MG63 (cell line): ENCODE measurements at regions not wholly inside any gene's neighbourhood (a gene's known extent, or its start where the extent isn't known, plus 50 kb on each side); places are given as distances from the start of the nearest gene placed in this dataset.
A peak's percentile ranks its signal among the peaks of the same experiment; 100 is the strongest.

Experiments
- DNase-seq: peaks from one replicate; pipeline ENCODE4 v3.0.0-alpha.2; 2020
- H3K27me3 ChIP-seq: fragments of 250-450 bp; sonication (Bioruptor Pico); 2 replicates; pipeline ENCODE4 v1.5.1; 2020; ENCODE audit warnings: mild to moderate bottlenecking, moderate library complexity
- H3K36me3 ChIP-seq: fragments of 250-450 bp; sonication (Bioruptor Pico); 2 replicates; pipeline ENCODE4 v1.5.1; 2020; ENCODE audit warnings: mild to moderate bottlenecking, moderate library complexity
- H3K4me3 ChIP-seq: fragments of 250-450 bp; sonication (Bioruptor Pico); 2 replicates; pipeline ENCODE4 v1.5.1; 2020; ENCODE audit warnings: mild to moderate bottlenecking, moderate library complexity
- H3K9me3 ChIP-seq: fragments of 250-450 bp; sonication (Bioruptor Pico); 2 replicates; pipeline ENCODE4 v1.5.1; 2020; ENCODE audit warnings: mild to moderate bottlenecking, moderate library complexity

DNA sequence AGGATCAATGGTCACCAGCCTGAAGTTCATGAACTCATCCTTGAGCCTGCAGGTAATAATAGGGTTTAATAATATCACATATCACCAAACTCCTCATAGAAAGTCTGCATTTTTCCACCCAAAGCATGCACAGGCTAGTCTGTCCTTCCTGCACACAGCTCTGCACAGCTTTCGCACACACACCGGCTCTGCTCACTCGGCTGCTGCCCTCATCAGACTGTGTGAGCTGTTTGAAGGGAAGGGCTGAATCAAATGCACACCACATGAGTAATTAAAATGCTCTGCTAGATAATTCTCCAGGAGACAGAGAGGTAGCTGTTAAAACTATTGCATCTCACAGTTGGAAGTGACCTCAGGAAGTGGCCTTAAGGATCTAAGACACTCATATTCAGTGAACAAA is 108.4 kb upstream of the YPEL5 start:
- Histone ChIP-seq H3K36me3 (no peaks in the 10 kb centered on the region), H3K4me3 (no peak overlapping the region), H3K9me3 (no peaks in the 10 kb centered on the region), H3K27me3 (no peaks in the 10 kb centered on the region)
- DNase-seq = no peak

GRCh38 chr2:30039101-30039500 is 107.7 kb upstream of the YPEL5 start:
- Histone ChIP-seq H3K9me3 (no peaks in the 10 kb centered on the region), H3K4me3 (no peak overlapping the region), H3K27me3 (no peaks in the 10 kb centered on the region), H3K36me3 (no peaks in the 10 kb centered on the region)
- DNase-seq = no peak

DNA sequence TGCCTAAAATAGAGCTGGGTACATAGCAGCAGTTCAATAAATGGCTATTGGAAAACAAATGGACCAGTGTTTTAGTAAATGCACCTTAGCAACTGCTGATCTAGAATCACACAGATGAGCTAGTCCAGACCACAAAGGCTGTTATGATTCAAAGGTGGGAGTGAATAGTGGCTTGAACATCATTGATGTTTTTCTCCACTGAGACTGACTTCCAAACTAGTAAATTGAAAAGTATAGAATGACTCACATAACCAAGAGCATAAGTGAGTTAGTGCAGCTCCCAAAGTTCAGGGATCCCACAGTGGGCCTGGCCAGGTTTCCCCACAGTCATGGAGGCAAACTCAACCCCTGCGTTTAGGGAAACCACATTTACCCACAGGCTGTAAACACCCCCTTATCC is 106.7 kb upstream of the YPEL5 start:
- H3K36me3 ChIP-seq = no peaks in the 10 kb centered on the region
- no peak overlapping the region for H3K4me3 ChIP-seq
- H3K27me3 ChIP-seq = no peaks in the 10 kb centered on the region
- no peak for DNase-seq
- H3K9me3 ChIP-seq = no peaks in the 10 kb centered on the region

GRCh38 chr2:30041884-30042283 is 104.9 kb upstream of the YPEL5 start:
- Histone ChIP-seq H3K36me3 (no peaks in the 10 kb centered on the region), H3K4me3 (no peak overlapping the region), H3K9me3 (no peaks in the 10 kb centered on the region), H3K27me3 (no peaks in the 10 kb centered on the region)
- no peak for DNase-seq

GRCh38 chr2:30046396-30046795 is 100.4 kb upstream of the YPEL5 start:
- Histone ChIP-seq H3K4me3 (no peak overlapping the region), H3K9me3 (no peaks in the 10 kb centered on the region), H3K36me3 (no peaks in the 10 kb centered on the region), H3K27me3 (no peaks in the 10 kb centered on the region)
- no peak for DNase-seq

GRCh38 chr2:30046979-30047378 is 99.8 kb upstream of the YPEL5 start:
- no peaks in the 10 kb centered on the region for H3K36me3 ChIP-seq
- no peaks in the 10 kb centered on the region for H3K9me3 ChIP-seq
- H3K4me3 ChIP-seq = no peak overlapping the region
- no peaks in the 10 kb centered on the region for H3K27me3 ChIP-seq
- DNase-seq = no peak

- Histone ChIP-seq H3K36me3 (no peaks in the 10 kb centered on the region), H3K4me3 (no peak overlapping the region), H3K27me3 (no peaks in the 10 kb centered on the region; the same call in 1 of the 2 replicates), H3K9me3 (no peaks in the 10 kb centered on the region)
- no peak for DNase-seq
Measured at GRCh38 chr2:30048636-30049175, 98.1 kb upstream of the YPEL5 start.

GRCh38 chr2:30055548-30055947 is 91.3 kb upstream of the YPEL5 start:
- no peaks in the 10 kb centered on the region for H3K9me3 ChIP-seq
- H3K4me3 ChIP-seq = no peak overlapping the region
- DNase-seq = no peak
- peaks cover 3% of the 10 kb centered on the region for H3K27me3 ChIP-seq
- no peaks in the 10 kb centered on the region for H3K36me3 ChIP-seq

DNA sequence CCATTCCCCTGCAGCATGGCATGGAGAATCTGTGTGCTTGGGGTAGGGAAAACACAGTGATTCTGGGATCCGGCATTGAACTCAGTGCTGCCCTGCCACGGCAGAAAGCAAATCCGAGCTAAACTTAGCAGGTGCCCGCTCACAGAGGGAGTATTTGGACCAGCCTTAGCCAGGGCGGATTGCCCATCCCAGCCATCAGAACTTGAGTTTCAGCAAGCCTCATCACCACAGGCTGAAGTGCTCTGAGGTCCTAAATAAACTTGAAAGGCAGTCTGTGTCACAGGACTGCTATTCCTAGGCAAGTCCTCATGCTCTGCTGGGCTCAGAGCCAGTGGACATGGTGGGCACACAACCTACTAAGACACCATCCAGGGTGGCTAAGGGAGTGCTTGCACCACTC is 86.2 kb upstream of the YPEL5 start:
- no peaks in the 10 kb centered on the region; the same call in 1 of the 2 replicates for H3K27me3 ChIP-seq
- H3K36me3 ChIP-seq = no peaks in the 10 kb centered on the region
- peaks cover 19% of the 10 kb centered on the region for H3K9me3 ChIP-seq
- no peak for DNase-seq
- H3K4me3 ChIP-seq = no peak overlapping the region

DNA sequence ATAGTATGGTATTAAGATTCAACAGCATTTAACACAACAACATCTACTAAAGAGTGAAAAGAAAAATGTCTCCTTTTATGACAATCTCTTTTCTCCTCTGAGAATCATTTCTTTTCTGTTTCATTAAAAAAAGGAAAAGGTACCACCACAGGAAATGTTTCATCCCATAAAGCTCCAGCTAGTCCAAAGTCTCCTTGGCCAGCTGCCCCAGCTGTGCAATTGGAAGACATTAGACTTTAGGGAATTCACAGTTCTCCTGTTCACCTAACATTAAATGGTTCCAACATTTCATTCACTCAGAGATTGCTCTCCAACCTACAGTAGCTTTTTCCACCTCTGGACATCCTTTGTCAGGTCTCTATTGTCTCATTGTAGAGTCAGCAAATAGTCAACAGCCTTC is 78.7 kb upstream of the YPEL5 start:
- Histone ChIP-seq H3K36me3 (no peaks in the 10 kb centered on the region), H3K4me3 (no peak overlapping the region), H3K27me3 (no peaks in the 10 kb centered on the region), H3K9me3 (peaks cover 18% of the 10 kb centered on the region)
- DNase-seq = peak; percentile 2

- Histone ChIP-seq H3K36me3 (no peaks in the 10 kb centered on the region), H3K4me3 (no peak overlapping the region), H3K9me3 (no peaks in the 10 kb centered on the region), H3K27me3 (no peaks in the 10 kb centered on the region; the same call in 1 of the 2 replicates)
- DNase-seq = peak; percentile 54
Measured at GRCh38 chr2:30072250-30072842, 74.5 kb upstream of the YPEL5 start.

DNA sequence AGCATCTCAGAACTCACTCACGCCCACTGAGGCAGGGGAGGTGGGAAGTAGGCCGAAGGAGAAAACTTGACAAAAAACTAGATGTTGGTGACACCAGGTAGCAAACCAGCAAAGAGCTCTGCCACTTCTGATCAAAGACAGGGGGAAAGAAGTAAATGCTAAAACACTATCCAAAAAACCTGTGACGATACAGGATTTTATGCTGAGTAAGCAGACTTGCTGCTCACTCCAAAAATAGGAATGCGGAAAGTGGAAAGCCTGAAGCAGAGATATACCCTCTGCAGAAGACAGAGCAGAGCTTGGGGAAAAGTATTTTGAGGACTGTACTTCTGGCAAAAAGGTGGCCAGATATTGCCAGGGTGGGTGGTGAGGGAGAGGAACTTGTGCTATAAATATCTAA is 73.3 kb upstream of the YPEL5 start:
- DNase-seq = no peak
- peaks cover 3% of the 10 kb centered on the region; the same call in 1 of the 2 replicates for H3K27me3 ChIP-seq
- no peak overlapping the region for H3K4me3 ChIP-seq
- no peaks in the 10 kb centered on the region for H3K36me3 ChIP-seq
- no peaks in the 10 kb centered on the region for H3K9me3 ChIP-seq

GRCh38 chr2:30074023-30074422 is 72.8 kb upstream of the YPEL5 start:
- DNase-seq = peak; percentile 41

DNA sequence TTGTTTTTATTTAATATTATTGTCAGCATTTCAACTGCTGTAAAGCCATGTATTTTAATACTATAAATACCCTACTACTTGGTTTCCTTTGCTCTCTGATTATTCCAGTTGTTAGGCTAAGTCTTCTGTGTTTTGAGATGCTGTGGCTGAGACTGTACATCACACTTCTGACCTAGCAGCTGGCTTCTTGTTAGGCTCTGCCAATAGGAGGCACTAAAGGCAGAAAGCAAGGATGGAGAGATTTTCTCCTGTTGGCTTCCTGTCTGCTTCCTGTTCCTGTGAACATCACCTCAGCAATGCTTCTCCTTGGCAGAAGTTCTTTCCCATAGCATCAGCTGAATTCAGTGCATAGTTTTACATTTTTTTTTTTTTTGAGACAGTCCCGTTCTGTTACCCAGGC is 68.3 kb upstream of the YPEL5 start:
- no peak overlapping the region for H3K4me3 ChIP-seq
- no peak for DNase-seq
- no peaks in the 10 kb centered on the region for H3K36me3 ChIP-seq
- H3K9me3 ChIP-seq = no peaks in the 10 kb centered on the region
- peaks cover 3% of the 10 kb centered on the region; the same call in 1 of the 2 replicates for H3K27me3 ChIP-seq

More at GRCh38 chr2:30074023-30074422, 72.8 kb upstream of the YPEL5 start:
- no peak overlapping the region for H3K4me3 ChIP-seq
- peaks cover 3% of the 10 kb centered on the region; the same call in 1 of the 2 replicates for H3K27me3 ChIP-seq
- H3K36me3 ChIP-seq = no peaks in the 10 kb centered on the region
- H3K9me3 ChIP-seq = no peaks in the 10 kb centered on the region

DNA sequence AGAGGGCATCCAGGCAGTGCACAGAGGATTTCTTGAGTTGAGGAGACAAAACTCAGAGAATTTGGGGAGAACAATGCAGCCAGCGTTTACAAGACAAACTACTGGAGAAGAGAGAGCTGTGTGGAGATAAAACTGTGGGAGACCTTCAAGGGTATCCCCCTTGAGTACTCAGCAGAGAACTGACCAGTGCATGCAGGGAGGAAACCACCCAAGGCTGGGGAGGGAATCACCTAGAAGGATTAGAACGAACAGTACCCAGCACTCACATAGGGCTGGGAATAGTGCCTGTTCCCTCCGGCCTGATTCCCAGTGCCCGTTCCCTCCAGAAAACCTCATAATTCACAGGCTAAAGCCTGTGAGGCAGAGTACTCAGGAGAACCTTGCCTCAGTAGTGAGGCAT is 61.9 kb upstream of the YPEL5 start:
- DNase-seq = no peak
- no peaks in the 10 kb centered on the region for H3K27me3 ChIP-seq
- no peaks in the 10 kb centered on the region for H3K9me3 ChIP-seq
- H3K36me3 ChIP-seq = no peaks in the 10 kb centered on the region
- H3K4me3 ChIP-seq = no peak overlapping the region

- Histone ChIP-seq H3K4me3 (no peak overlapping the region), H3K9me3 (peaks cover 2% of the 10 kb centered on the region; the same call in 1 of the 2 replicates), H3K36me3 (no peaks in the 10 kb centered on the region), H3K27me3 (no peaks in the 10 kb centered on the region)
- no peak for DNase-seq
Measured at GRCh38 chr2:30089171-30089570, 57.6 kb upstream of the YPEL5 start.

DNA sequence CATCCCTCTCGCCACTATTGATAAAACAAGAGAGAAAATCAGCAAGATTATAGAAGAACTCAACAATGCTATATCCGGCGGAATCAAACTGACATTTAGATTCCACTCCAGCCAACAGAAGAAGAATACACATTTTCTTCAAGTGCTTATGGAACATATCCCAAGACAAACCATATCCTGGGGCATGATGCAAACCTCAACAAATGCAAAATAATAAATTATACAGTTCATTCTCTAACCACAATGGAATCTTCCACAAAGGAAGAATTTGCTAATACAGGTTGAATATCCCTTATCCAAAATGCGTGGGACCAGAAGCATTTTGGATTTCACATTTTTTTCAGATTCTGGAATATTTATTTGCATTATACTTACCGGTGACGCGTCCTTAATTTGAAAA is 51.4 kb upstream of the YPEL5 start:
- no peak overlapping the region for H3K4me3 ChIP-seq

DNA sequence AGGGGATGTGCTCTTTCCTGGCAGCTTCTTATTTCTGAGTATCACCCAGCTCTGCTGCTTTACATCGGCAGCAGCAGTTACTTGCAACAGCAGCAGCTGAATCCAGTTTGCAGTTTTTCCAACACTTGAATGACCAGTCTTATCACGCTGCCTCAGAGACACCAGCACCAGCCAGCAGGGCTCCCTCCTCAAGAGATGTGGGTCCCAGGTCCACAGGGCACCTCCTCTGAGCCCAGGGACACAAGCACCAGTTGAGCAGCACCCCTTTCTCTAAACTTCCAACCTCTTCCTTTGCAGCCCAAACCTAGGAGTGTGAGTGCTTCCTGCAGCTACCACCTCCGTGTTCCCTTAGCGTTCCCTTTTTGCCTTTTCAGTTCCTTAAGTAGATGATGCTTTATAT is 50.4 kb upstream of the YPEL5 start:
- Histone ChIP-seq H3K4me3 (no peak overlapping the region), H3K9me3 (peaks cover 2% of the 10 kb centered on the region; the same call in 1 of the 2 replicates), H3K27me3 (no peaks in the 10 kb centered on the region), H3K36me3 (no peaks in the 10 kb centered on the region)
- DNase-seq = no peak

More for the DNA sequence above, 51.4 kb upstream of the YPEL5 start:
- no peak for DNase-seq
- H3K36me3 ChIP-seq = no peaks in the 10 kb centered on the region
- peaks cover 2% of the 10 kb centered on the region; the same call in 1 of the 2 replicates for H3K9me3 ChIP-seq
- H3K27me3 ChIP-seq = no peaks in the 10 kb centered on the region
